GM12865 (cell line): ENCODE measurements at regions not wholly inside any gene's neighbourhood (a gene's known extent, or its start where the extent isn't known, plus 50 kb on each side); places are given as distances from the start of the nearest gene placed in this dataset.

Source experiments
- DNase-seq: peaks from one replicate; pipeline ENCODE4 v3.0.0; 2010; ENCODE audit warnings: low read depth
- H3K4me3 ChIP-seq: 2 replicates; pipeline ENCODE4 v1.5.1; 2011; ENCODE audit warnings: mild to moderate bottlenecking, low read depth, low read length, control low read depth
- TF ChIP-seq, protein P1 (sequence below): IDR thresholded peaks from 2 replicates; pipeline ENCODE4 v1.5.1; 2011; ENCODE audit warnings: low read length, control low read depth, low read depth, inconsistent platforms; ENCODE audit not compliant: insufficient read depth; ENCODE audit errors: missing control alignments

- TF ChIP-seq, protein P1, sequence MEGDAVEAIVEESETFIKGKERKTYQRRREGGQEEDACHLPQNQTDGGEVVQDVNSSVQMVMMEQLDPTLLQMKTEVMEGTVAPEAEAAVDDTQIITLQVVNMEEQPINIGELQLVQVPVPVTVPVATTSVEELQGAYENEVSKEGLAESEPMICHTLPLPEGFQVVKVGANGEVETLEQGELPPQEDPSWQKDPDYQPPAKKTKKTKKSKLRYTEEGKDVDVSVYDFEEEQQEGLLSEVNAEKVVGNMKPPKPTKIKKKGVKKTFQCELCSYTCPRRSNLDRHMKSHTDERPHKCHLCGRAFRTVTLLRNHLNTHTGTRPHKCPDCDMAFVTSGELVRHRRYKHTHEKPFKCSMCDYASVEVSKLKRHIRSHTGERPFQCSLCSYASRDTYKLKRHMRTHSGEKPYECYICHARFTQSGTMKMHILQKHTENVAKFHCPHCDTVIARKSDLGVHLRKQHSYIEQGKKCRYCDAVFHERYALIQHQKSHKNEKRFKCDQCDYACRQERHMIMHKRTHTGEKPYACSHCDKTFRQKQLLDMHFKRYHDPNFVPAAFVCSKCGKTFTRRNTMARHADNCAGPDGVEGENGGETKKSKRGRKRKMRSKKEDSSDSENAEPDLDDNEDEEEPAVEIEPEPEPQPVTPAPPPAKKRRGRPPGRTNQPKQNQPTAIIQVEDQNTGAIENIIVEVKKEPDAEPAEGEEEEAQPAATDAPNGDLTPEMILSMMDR = no peak
- no peak for DNase-seq
These were observed 335.0 kb downstream of the BCL11B start for GRCh38 chr14:98937021-98937420.

DNA sequence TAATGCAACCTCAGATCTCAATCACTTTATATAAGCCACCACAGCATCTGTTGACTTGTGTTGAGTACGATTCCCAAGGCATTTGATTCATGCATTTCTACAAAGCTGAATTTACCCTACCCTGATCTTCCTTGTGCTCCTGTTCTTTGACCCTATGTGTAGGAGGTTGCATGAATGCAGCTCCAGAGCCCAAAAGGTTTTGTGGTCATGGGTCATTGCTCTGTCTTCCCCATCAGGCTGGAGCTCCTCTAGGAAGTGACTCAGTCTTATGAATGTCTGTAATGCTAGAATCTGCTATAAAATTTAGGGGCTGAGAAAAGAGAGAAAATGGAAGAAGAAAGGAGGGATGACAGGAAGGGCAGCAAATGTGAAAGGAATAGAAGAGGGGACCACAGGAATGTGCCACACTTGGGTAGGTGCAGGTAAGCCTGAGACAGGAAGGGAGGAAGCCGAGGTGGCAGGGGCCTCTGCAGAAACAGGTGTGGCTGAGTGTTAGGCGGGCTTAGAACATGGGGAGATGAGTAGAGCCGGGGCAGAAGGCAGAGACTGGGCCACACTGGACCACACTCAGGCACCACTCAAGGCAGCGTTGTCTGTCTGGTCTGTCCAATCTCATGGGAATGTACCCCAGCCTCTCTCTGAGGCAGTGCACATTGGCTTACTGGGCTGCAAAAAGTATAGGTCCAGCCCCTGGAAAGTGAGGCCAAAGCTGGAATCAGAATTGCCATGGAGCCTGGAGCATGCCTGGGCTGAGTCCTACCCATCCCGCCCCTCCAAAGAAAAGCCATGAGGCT, 334.1 kb downstream of the BCL11B start:
- H3K4me3 ChIP-seq = no peak overlapping the region
- no peak for DNase-seq
- TF ChIP-seq, protein P1 = no peak

More at GRCh38 chr14:98937021-98937420, 335.0 kb downstream of the BCL11B start:
- no peak overlapping the region for H3K4me3 ChIP-seq

DNA sequence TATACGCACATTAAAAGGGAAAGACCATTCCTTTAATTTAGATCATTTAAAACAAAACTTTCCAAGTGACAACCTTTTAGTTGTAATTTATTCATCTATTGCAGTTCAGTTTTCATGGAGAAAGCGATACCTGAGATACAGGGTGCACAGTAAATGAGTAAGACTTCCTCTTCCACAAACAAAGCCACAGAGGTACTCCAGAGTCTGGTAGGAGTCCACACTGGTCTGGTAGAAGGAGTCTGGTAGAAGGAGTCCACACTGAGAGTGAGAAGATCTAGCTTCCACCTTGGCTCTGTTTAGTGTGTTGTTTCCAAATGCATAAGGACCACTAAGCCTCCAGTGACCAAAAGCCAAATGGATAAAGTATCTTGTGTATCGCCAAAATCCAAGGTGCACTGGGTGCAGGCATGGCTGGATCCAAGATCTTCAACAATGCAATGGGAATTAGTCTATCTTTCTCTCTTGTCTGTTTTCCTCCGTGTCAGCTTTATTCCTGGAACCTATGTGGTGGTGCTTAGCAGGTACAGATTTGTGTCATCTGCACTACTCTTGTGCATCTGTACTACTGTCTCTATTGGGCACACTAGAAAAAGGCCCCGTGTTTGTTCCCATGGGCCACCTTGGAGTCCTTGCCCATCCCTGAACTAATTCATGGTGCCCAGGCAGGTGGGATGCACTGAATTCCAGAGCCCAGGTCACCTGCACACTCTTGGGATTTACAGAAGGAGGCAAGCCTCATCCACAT, 331.1 kb downstream of the BCL11B start:
- DNase-seq = no peak
- no peak overlapping the region for H3K4me3 ChIP-seq
- TF ChIP-seq, protein P1 = no peak

DNA sequence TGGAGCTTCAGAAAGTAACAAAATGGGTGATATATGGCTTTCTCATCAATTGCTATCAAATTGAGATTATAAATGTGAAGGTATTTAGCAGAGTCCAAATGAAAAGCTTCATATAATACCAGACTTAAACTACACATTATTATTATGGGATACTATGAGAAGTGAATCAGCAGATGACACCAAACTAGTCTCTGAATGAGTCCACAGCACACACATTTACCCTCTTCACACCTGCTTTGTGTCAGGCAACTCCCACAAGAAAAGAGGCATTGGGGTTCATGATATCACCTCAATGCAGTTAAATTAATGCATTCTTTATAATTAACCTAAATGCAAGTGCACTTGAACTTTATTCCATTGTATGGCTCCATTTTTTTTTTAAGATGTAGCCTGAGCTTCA, 330.5 kb downstream of the BCL11B start:
- H3K4me3 ChIP-seq = no peak overlapping the region
- DNase-seq = no peak
- TF ChIP-seq, protein P1 = no peak

DNA sequence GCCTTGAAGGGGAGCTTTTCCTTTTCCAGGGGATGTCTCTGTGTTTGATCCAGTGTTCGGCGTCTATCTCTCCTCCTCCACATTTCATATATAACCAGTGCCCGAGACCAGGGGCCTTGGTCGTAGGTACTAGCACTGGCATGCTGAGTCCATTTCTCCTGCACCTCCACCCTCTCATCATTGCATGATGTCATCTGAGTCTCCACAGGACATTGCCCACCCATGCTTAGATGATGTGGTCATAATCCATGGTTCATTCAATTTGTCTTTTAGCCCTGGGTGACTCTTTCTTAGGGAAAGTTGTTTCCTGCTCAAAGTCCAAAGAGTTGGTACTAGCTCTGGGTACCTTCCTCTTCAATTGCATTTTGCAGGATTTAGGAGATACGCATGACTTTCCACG, 328.1 kb downstream of the BCL11B start:
- no peak for DNase-seq
- H3K4me3 ChIP-seq = no peak overlapping the region
- TF ChIP-seq, protein P1 = no peak

DNA sequence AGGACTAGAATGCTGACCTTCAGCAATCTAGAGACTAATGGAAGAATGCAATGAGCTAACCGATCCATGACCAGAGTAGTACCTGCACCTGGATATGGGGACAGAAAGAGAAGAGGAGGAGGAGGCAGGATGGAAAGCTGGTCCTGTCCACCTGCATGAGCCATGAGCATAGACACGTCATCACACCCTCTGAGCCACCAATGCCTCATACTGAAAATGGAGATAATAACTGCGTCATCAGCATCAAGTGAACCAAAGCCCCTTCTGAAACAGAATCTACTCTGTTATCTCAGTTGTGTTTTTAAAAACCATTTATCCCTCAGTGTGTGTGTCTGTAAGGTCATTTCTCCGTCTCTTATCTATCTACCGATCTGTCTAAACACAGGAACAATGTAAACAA, 327.0 kb downstream of the BCL11B start:
- H3K4me3 ChIP-seq = no peak overlapping the region
- TF ChIP-seq, protein P1 = no peak
- DNase-seq = no peak
